Muscle of leg (tissue), 3 donors: ENCODE measurements at regions not wholly inside any gene's neighbourhood (a gene's known extent, or its start where the extent isn't known, plus 50 kb on each side); places are given as distances from the start of the nearest gene placed in this dataset.

Experiments used
- DNase-seq: peaks from one replicate; pipeline ENCODE4 v3.0.0; 2013
- H3K27ac ChIP-seq: one replicate; pipeline ENCODE4 v1.5.1; 2013; ENCODE audit warnings: mild to moderate bottlenecking, low read length, control low read depth
- H3K27me3 ChIP-seq: one replicate; pipeline ENCODE4 v1.6.1; 2013; ENCODE audit warnings: low read length; ENCODE audit not compliant: control insufficient read depth, insufficient read depth
- H3K36me3 ChIP-seq: one replicate; pipeline ENCODE4 v1.6.1; 2013; ENCODE audit warnings: low read length; ENCODE audit not compliant: control insufficient read depth, insufficient read depth
- H3K4me1 ChIP-seq: one replicate; pipeline ENCODE4 v1.6.1; 2013; ENCODE audit warnings: low read length; ENCODE audit not compliant: control insufficient read depth, insufficient read depth
- H3K4me3 ChIP-seq: one replicate; pipeline ENCODE4 v1.5.1; 2013; ENCODE audit warnings: low read length, control low read depth
- H3K9me3 ChIP-seq: replicated peaks from 2 replicates; pipeline ENCODE4 v1.6.1; 2013; ENCODE audit warnings: low read depth, low read length; ENCODE audit not compliant: control insufficient read depth
- WGBS: methylation state at CpG from one replicate; pipeline ENCODE4 v1.1.5; 2013; ENCODE audit warnings: missing lambda C conversion rate; ENCODE audit not compliant: insufficient coverage; 5-methylcytosine and 5-hydroxymethylcytosine counted together

DNA sequence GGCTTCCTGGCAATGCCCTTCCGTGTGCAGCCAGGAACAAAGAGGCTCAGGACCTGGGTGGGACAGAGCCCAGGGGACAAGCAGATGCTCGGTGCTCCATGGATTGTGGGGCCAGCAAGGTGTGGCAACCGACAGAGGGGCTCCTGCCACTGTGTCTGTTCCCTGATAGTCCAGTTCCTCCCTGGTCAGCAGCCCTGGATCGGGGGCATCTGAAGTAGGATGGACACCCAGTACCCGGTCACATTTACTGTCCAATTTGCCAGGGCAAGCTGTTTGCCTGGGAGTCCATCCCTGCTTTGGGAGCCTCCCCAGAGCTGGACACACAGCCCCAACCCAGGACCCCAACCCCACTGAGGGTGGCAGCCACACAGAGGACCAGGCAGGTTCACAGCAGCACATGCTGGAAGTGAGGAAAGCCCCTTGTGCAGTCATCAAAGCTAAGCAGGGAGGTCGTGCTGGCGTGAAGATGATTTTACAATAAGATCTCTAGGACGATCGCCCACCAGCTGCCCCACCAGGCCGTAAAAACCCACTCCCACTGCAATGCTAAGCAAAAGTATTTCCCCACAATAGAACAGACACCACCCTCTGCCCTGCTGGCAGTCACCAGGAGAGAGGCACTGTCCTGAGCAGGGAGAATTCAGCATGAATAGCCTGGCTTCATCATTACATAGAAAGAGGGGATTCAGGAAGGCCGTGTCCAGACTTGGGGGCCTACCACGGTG is 141.7 kb downstream of the NDUFA10 start:
- H3K27ac ChIP-seq = no peak overlapping the region
- H3K36me3 ChIP-seq = no peaks in the 10 kb centered on the region
- DNase-seq = no peak
- no peak overlapping the region for H3K4me3 ChIP-seq
- peaks cover 21% of the 10 kb centered on the region for H3K9me3 ChIP-seq
- peaks cover 13% of the 10 kb centered on the region for H3K4me1 ChIP-seq
- 84% methylated on average over 9 of the region's 12 CpGs for WGBS
- peaks cover 10% of the 10 kb centered on the region for H3K27me3 ChIP-seq

DNA sequence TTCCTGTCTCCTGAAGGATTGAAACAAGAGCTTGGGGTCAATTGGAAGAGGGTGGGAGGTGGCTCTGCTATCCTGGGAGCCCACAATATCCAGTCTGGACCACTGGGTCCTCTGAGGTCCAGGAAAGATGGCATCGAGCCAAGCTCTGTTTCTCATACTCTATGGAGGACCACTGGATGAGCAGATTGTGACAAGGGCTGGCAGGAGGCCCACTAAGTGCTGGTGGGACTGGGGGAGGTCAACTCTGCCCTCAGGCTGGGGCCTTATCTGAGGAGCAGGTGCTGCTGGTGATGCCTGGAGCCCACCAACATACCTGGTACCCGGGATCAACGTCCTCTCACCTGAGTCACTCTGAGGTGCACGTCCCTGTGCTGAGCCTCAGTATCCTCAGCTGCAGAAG is 142.4 kb downstream of the NDUFA10 start:
- no peak for DNase-seq
- Histone ChIP-seq H3K9me3 (peaks cover 21% of the 10 kb centered on the region), H3K27me3 (peaks cover 10% of the 10 kb centered on the region), H3K27ac (no peak overlapping the region), H3K36me3 (no peaks in the 10 kb centered on the region), H3K4me3 (no peak overlapping the region), H3K4me1 (peaks cover 13% of the 10 kb centered on the region)
- 84% methylated on average over 4 of the region's 4 CpGs for whole genome bisulfite sequencing

DNA sequence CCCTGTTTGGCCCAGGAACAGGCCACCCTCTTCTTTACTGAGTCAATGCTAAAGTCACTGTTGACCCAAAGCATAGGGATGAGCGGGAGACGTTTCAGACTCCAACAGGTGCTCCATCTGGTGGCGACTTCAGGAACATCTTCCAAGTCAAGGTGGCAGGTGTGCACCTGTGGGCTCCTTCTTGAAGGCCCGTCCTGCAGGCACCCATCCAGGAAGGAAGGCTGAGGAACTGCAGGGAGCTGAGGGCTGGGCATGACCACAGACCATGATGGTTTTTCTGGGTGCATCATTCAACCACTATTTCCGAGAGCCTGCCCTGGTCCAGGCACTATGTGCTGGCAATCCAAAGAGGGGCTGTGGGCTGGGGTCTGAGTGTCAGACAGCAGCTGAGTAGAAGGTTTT is 142.8 kb downstream of the NDUFA10 start:
- DNase-seq = peak; percentile 75
- H3K27me3 ChIP-seq = peaks cover 10% of the 10 kb centered on the region
- H3K9me3 ChIP-seq = peaks cover 21% of the 10 kb centered on the region
- WGBS = 37% methylated on average over 4 of the region's 5 CpGs
- peak overlapping the region; percentile 54 for H3K27ac ChIP-seq
- peaks cover 13% of the 10 kb centered on the region for H3K4me1 ChIP-seq
- H3K36me3 ChIP-seq = no peaks in the 10 kb centered on the region
- H3K4me3 ChIP-seq = no peak overlapping the region

DNA sequence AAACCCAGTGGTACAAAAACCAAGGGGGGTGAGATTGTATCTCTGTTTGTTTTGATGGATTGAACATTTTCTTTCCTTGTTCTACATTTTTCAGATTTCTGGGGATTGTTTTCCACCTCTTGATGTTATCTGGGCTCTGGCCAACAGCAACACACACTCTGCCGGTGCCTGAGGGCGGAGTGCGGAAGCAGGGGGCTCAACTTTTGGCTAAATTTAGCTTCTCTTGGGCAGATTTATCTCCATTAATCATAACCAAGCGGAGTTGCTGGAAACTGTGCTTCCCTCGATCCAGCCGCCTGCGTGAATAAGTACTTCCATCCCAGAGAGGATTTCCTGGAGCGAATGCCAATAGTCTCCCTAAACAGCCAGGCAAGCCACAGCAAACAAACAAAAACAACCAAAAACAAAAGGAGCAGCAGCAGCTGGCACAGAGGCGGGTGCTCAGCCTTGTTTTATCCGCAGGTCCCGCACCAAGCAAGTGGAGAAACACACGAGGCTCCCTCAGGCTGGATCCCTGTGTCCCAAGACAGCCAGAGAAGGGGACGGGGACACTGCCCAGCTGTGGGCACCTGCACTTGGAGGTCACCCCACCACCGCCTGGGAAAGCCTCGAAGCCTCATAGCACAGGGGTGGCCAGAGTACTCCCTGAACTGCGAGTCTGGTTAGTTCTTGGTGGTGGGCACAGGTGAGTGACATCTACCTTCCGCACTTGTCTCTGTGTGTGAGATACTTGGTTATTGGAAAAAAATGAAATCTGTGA is 143.4 kb downstream of the NDUFA10 start:
- Histone ChIP-seq H3K9me3 (peaks cover 21% of the 10 kb centered on the region), H3K27me3 (peaks cover 10% of the 10 kb centered on the region), H3K4me1 (peaks cover 13% of the 10 kb centered on the region), H3K36me3 (no peaks in the 10 kb centered on the region), H3K4me3 (no peak overlapping the region), H3K27ac (peak overlapping the region; percentile 54)
- peak; percentile 84 for DNase-seq
- 33% methylated on average over 15 of the region's 17 CpGs for WGBS

DNA sequence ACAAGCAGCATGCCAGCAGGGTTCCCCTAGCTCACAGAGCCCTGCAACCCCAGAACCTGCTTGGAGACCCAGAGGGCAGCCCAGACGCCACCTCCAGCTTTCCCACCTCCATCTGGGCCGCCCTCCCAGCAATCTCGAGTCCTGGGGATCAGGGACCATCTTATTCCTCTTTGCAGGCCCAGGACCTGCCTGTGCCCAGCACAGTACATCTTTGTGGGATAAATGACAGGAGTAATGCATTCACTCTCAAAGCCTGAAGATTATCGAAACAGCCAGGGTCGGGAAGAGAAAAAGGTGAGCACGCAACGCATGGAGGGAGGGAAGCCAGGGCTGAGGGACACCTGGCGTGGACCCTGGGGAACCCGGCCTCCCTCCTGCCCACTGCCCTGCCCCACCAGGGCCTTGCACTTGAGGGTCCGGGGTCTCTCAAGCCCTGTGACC is 144.1 kb downstream of the NDUFA10 start:
- WGBS = 79% methylated on average over 2 of the region's 10 CpGs
- no peak overlapping the region for H3K4me3 ChIP-seq
- peaks cover 13% of the 10 kb centered on the region for H3K27me3 ChIP-seq
- DNase-seq = no peak
- no peaks in the 10 kb centered on the region for H3K36me3 ChIP-seq
- peaks cover 21% of the 10 kb centered on the region for H3K9me3 ChIP-seq
- peaks cover 13% of the 10 kb centered on the region for H3K4me1 ChIP-seq
- peak overlapping the region; percentile 54 for H3K27ac ChIP-seq

DNA sequence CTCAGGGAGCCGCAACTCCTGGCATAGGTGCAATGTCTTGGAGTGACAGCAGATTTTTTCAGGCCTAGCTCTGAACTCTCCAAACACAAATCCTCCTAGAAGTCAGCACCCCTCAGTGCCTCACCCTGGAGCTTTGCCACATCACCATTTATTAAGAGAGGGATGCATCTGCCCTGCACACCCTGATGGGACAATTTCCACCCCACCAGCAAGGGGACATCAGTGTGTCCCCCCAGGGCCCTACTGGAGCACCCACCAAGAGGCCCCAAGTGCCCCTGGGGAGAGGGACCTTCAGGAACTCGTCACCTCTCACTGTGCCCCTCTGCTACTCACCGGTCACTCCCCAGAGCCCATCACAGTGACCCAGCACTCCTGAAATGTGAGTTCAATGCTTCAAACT is 144.7 kb downstream of the NDUFA10 start:
- peaks cover 18% of the 10 kb centered on the region for H3K9me3 ChIP-seq
- H3K4me1 ChIP-seq = peaks cover 13% of the 10 kb centered on the region
- peaks cover 13% of the 10 kb centered on the region for H3K27me3 ChIP-seq
- H3K36me3 ChIP-seq = no peaks in the 10 kb centered on the region
- H3K4me3 ChIP-seq = no peak overlapping the region
- DNase-seq = no peak
- H3K27ac ChIP-seq = no peak overlapping the region
- no CpG with 5 or more reads among the region's 3 CpGs for whole genome bisulfite sequencing

DNA sequence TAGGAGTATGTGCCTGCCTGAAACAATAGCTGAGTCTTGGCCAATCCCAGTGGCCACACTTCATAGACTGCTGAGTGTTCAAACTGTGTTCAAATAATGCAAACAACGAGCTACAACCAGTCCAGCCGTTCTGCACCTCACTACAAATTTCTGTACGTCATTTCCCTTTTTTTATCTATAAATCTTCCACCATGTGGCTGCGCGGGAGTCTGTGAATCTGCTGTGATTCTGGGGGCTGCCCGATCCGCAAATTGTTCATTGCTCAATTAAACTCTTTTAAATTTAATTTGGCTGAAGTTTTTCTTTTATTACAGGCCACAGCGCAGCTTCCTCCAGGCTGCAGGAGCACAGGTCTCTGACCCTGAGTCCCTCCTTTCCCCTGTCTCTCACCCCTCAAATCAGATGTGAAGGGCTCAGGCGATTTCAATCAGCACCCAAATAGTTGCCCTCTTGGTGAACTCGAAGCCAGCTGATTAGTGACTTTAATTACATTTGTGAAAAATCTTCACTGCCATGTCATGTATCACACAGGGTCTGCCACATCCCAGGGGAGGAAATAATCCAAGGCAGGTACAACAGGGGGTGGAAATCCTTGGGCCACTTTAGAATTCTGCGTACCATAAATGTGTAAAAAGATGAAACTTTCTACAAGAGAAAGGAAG is 145.6 kb downstream of the NDUFA10 start:
- peaks cover 12% of the 10 kb centered on the region for H3K9me3 ChIP-seq
- H3K4me3 ChIP-seq = no peak overlapping the region
- peaks cover 14% of the 10 kb centered on the region for H3K4me1 ChIP-seq
- H3K36me3 ChIP-seq = no peaks in the 10 kb centered on the region
- WGBS = 69% methylated on average over 7 of the region's 11 CpGs
- peaks cover 17% of the 10 kb centered on the region for H3K27me3 ChIP-seq
- H3K27ac ChIP-seq = no peak overlapping the region
- DNase-seq = no peak

DNA sequence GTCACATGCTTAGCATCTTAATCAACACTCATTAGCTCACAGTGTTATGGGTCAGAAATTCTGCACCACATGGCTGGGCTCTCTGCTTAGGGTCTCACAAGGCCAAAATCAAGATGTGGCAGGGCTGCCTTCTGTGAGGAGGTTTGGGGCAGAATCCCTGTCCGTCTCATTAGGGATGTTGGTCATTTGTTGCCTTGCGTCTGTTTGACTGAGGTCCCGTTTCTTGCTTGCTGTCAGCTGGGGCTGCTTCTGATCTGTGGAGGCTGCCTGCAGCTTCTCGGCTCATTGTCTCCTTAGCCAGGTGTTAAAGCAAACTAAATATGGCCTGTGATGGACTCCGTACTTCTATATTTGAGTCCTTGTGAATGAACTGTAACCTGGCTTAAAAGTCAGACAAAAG is 146.5 kb downstream of the NDUFA10 start:
- Histone ChIP-seq H3K27ac (no peak overlapping the region), H3K4me3 (no peak overlapping the region), H3K36me3 (no peaks in the 10 kb centered on the region), H3K4me1 (peaks cover 22% of the 10 kb centered on the region), H3K27me3 (peaks cover 17% of the 10 kb centered on the region), H3K9me3 (peaks cover 4% of the 10 kb centered on the region)
- DNase-seq = no peak
- WGBS = 81% methylated on average over 5 of the region's 5 CpGs

DNA sequence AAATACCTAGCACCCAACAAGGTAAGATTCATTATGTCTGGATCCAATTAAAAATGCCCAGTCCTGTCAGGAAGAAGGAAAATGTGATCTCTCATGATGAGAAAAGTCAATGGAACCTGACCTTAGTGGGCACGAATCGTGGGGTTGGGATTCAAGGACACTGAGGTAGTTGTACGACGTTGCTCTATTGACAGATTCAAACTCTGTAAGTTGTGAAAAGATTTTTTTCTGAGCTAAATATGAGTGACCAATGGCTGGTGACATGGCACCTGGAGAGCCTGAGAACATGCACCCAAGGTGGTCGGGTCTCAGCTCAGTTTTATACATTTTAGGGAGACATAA is 148.2 kb downstream of the NDUFA10 start:
- Histone ChIP-seq H3K4me3 (no peak overlapping the region), H3K9me3 (no peaks in the 10 kb centered on the region), H3K27me3 (peaks cover 13% of the 10 kb centered on the region), H3K36me3 (no peaks in the 10 kb centered on the region), H3K27ac (no peak overlapping the region), H3K4me1 (peaks cover 19% of the 10 kb centered on the region)
- no peak for DNase-seq
- WGBS = 91% methylated on average over 4 of the region's 5 CpGs

DNA sequence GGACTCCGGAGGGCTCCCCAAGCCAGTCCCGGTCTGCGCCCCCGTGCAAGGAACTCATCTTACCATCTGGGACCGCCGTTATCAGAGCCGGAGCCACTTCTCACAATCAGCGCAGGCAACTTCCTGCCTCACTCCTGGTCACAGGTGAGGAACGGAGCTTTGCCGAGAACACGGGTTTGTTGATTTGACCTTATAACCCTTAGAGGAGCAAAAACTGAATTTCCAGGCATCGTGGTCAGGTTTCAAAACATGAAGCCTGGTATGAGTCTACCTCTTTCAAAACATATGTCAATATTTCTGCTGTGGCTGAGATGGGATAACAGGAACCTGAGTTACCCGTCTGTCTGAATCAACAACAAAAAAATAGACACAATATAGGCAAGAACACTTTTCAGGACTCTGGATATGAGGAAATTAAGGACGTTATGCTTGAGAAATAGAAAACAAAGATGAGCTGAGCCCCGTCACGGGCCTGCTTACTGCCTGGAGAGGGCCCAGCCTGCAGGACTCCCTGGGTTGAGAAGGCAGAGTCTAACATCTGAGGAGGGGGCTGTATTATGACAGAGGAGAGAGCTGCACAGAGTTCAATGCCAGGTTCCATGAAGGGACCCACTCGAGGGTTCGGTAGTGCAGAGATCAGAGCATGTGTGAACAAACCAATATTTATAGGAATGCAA is 148.7 kb downstream of the NDUFA10 start:
- no peaks in the 10 kb centered on the region for H3K36me3 ChIP-seq
- no peak overlapping the region for H3K4me3 ChIP-seq
- H3K4me1 ChIP-seq = peaks cover 15% of the 10 kb centered on the region
- H3K9me3 ChIP-seq = no peaks in the 10 kb centered on the region
- no peak for DNase-seq
- H3K27ac ChIP-seq = no peak overlapping the region
- 61% methylated on average over 11 of the region's 18 CpGs for WGBS
- peaks cover 9% of the 10 kb centered on the region for H3K27me3 ChIP-seq
